ENCODE measurements at regions not wholly inside any gene's neighbourhood (a gene's known extent, or its start where the extent isn't known, plus 50 kb on each side); places are given as distances from the start of the nearest gene placed in this dataset.

DNA sequence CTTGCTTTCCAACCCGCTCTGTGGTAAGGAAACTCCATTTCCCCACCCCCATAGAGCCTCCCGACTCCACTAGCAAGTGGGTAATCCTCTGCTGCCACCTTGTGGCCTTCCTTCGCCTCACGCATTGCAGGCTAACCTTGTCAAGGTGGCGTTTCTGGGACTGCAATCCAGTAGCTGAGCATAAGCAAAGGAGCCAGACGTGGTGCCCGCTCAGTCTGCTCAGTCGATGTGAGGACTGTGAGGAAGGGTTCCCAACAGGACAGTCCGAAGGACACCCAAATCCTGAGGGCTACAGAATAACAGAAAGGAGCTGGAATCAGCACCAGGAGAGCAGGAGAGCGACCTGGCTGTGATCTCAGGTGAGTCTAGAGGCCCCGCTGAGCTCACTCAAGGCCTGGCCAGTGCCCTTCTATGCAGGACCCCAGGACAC lies 144.2 kb downstream of the SUCLG1 start:
- POLR2A ChIA-PET: no interaction called here
- H3K27me3 ChIP-seq (ENCODE audit: control insufficient read depth in 1 of 2, insufficient read depth in 2 of 2, low read length in 2 of 2): peaks cover 4 to 9% of the 10 kb centered on the region in 2 experiments
- H3K9me3 ChIP-seq (ENCODE audit: control insufficient read depth in 1 of 2, insufficient read depth in 1 of 2, low read length in 2 of 2): no peaks in the 10 kb centered on the region
- Mint-ChIP-seq H3K27me3 (peaks cover 38% of the 10 kb centered on the region), H3K36me3 (ENCODE audit: low read depth) (no peaks in the 10 kb centered on the region), H3K4me3 (no peak overlapping the region), H3K4me1 (ENCODE audit: low read depth) (no peaks in the 10 kb centered on the region), H3K9me3 (no peaks in the 10 kb centered on the region), H3K27ac (no peak overlapping the region)
- intact Hi-C loops (cut with DNase I, micrococcal nuclease): no loop called here
- peak; percentile 73 for ATAC-seq (ENCODE audit: poor library complexity)
- H3K4me3 ChIP-seq (ENCODE audit: low read length): no peak overlapping the region
- no peaks in the 10 kb centered on the region for H3K36me3 ChIP-seq (ENCODE audit: insufficient read depth, low read length)
- TF ChIP-seq, protein P1, sequence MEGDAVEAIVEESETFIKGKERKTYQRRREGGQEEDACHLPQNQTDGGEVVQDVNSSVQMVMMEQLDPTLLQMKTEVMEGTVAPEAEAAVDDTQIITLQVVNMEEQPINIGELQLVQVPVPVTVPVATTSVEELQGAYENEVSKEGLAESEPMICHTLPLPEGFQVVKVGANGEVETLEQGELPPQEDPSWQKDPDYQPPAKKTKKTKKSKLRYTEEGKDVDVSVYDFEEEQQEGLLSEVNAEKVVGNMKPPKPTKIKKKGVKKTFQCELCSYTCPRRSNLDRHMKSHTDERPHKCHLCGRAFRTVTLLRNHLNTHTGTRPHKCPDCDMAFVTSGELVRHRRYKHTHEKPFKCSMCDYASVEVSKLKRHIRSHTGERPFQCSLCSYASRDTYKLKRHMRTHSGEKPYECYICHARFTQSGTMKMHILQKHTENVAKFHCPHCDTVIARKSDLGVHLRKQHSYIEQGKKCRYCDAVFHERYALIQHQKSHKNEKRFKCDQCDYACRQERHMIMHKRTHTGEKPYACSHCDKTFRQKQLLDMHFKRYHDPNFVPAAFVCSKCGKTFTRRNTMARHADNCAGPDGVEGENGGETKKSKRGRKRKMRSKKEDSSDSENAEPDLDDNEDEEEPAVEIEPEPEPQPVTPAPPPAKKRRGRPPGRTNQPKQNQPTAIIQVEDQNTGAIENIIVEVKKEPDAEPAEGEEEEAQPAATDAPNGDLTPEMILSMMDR (IDR thresholded peaks at IDR 0.05): peak; percentile 74
- peaks cover 2% of the 10 kb centered on the region for H3K4me1 ChIP-seq (ENCODE audit: insufficient read depth, low read length)
- H3K27ac ChIP-seq (ENCODE audit: low read depth in 1 of 2, low read length in 2 of 2): no peak overlapping the region
- CTCF ChIA-PET: interaction anchor here (0.7 to 1.3 kb wide), 4 partner anchors 9 to 116 kb away, joined by 3 read pairs; no protein-coding TSS in a partner anchor
- peak; percentile 59 to 81 (median 70) for DNase-seq

- H3K9me3 Mint-ChIP-seq: no peaks in the 10 kb centered on the region
- H3K9me3 ChIP-seq (ENCODE audit: control insufficient read depth in 1 of 2, insufficient read depth in 1 of 2, low read length in 2 of 2): no peaks in the 10 kb centered on the region
- ChIA-PET CTCF (interaction anchor here (1.3 to 1.7 kb wide), 2 partner anchors 10 to 11 kb away, joined by 3 read pairs; no protein-coding TSS in a partner anchor), POLR2A (no interaction called here)
- DNase-seq (no peak), ATAC-seq (ENCODE audit: poor library complexity) (no peak)
- peaks cover 42% of the 10 kb centered on the region for H3K27me3 Mint-ChIP-seq
- H3K27me3 ChIP-seq (ENCODE audit: control insufficient read depth in 1 of 2, insufficient read depth in 2 of 2, low read length in 2 of 2): peaks cover 5 to 9% of the 10 kb centered on the region in 2 experiments
- H3K4me3 Mint-ChIP-seq: no peak overlapping the region
- H3K36me3 Mint-ChIP-seq (ENCODE audit: low read depth): no peaks in the 10 kb centered on the region
- TF ChIP-seq, protein P1 (IDR thresholded peaks at IDR 0.05): no peak
- no peaks in the 10 kb centered on the region for H3K4me1 Mint-ChIP-seq (ENCODE audit: low read depth)
- no peak overlapping the region for H3K27ac ChIP-seq (ENCODE audit: low read depth in 1 of 2, low read length in 2 of 2)
- no peak overlapping the region for H3K4me3 ChIP-seq (ENCODE audit: low read length)
- no peak overlapping the region for H3K27ac Mint-ChIP-seq
- intact Hi-C loops (cut with DNase I, micrococcal nuclease): no loop called here
- H3K4me1 ChIP-seq (ENCODE audit: insufficient read depth, low read length): peaks cover 2% of the 10 kb centered on the region
- no peaks in the 10 kb centered on the region for H3K36me3 ChIP-seq (ENCODE audit: insufficient read depth, low read length)
Measured at GRCh38 chr2:84314250-84314649, 144.8 kb downstream of the SUCLG1 start.

- TF ChIP-seq, protein P1 (IDR thresholded peaks at IDR 0.05): no peak
- Mint-ChIP-seq H3K4me1 (ENCODE audit: low read depth) (no peaks in the 10 kb centered on the region), H3K4me3 (no peak overlapping the region), H3K36me3 (ENCODE audit: low read depth) (no peaks in the 10 kb centered on the region), H3K27ac (no peak overlapping the region), H3K27me3 (peaks cover 25% of the 10 kb centered on the region), H3K9me3 (peaks cover 8% of the 10 kb centered on the region)
- intact Hi-C loops (cut with DNase I, micrococcal nuclease): no loop called here
- DNase-seq: no peak
- no peak for ATAC-seq (ENCODE audit: poor library complexity)
- Histone ChIP-seq H3K4me3 (ENCODE audit: low read length) (no peak overlapping the region), H3K36me3 (ENCODE audit: insufficient read depth, low read length) (no peaks in the 10 kb centered on the region), H3K9me3 (ENCODE audit: control insufficient read depth in 1 of 2, insufficient read depth in 1 of 2, low read length in 2 of 2) (peaks cover 0 to 13% of the 10 kb centered on the region in 2 experiments), H3K27me3 (ENCODE audit: control insufficient read depth in 1 of 2, insufficient read depth in 2 of 2, low read length in 2 of 2) (peaks cover 5 to 11% of the 10 kb centered on the region in 2 experiments), H3K4me1 (ENCODE audit: insufficient read depth, low read length) (no peaks in the 10 kb centered on the region), H3K27ac (ENCODE audit: low read depth in 1 of 2, low read length in 2 of 2) (no peak overlapping the region)
- POLR2A ChIA-PET: no interaction called here
- CTCF ChIA-PET: no interaction called here
Measured at GRCh38 chr2:84309281-84309680, 149.8 kb downstream of the SUCLG1 start.
